RWPE2 (cell line): ENCODE measurements at regions not wholly inside any gene's neighbourhood (a gene's known extent, or its start where the extent isn't known, plus 50 kb on each side); places are given as distances from the start of the nearest gene placed in this dataset.

Experiments used
- ATAC-seq: fragments of 200-7000 bp; cut with Tn5 transposase; 3 replicates; pipeline ENCODE4 v1.9.1; 2021; ENCODE audit warnings: low read depth
- DNase-seq: peaks from one replicate; pipeline ENCODE4 v3.0.0-alpha.2; 2020; ENCODE audit warnings: low spot score
- H3K27ac ChIP-seq: fragments of 450-650 bp; 2 replicates; pipeline ENCODE4 v1.5.1; 2017; ENCODE audit warnings: mild to moderate bottlenecking; ENCODE audit not compliant: poor library complexity, severe bottlenecking
- H3K27me3 ChIP-seq: fragments of 250-450 bp; sonication (Bioruptor Pico); 2 replicates; pipeline ENCODE4 v1.5.1; 2021; ENCODE audit warnings: mild to moderate bottlenecking, moderate library complexity; ENCODE audit not compliant: insufficient read depth, poor library complexity, severe bottlenecking
- H3K36me3 ChIP-seq: fragments of 250-450 bp; sonication (Bioruptor Pico); 2 replicates; pipeline ENCODE4 v1.5.1; 2020; ENCODE audit warnings: low read depth, mild to moderate bottlenecking, moderate library complexity
- H3K4me1 ChIP-seq: fragments of 250-450 bp; sonication (Bioruptor Pico); 2 replicates; pipeline ENCODE4 v1.5.1; 2021; ENCODE audit warnings: mild to moderate bottlenecking, moderate library complexity; ENCODE audit not compliant: insufficient read depth, poor library complexity, severe bottlenecking
- H3K4me3 ChIP-seq: fragments of 250-450 bp; sonication (Bioruptor Pico); 2 replicates; pipeline ENCODE4 v1.5.1; 2021; ENCODE audit warnings: mild to moderate bottlenecking, moderate library complexity; ENCODE audit not compliant: severe bottlenecking
- H3K9me3 ChIP-seq: fragments of 250-450 bp; sonication (Bioruptor Pico); 2 replicates; pipeline ENCODE4 v1.5.1; 2021; ENCODE audit warnings: mild to moderate bottlenecking, moderate library complexity; ENCODE audit not compliant: severe bottlenecking
- CTCF ChIP-seq: fragments of 450-650 bp; IDR thresholded peaks from one replicate; pipeline ENCODE4 v1.5.1; 2017; ENCODE audit warnings: mild to moderate bottlenecking, moderate library complexity; ENCODE audit not compliant: poor library complexity, severe bottlenecking

DNA sequence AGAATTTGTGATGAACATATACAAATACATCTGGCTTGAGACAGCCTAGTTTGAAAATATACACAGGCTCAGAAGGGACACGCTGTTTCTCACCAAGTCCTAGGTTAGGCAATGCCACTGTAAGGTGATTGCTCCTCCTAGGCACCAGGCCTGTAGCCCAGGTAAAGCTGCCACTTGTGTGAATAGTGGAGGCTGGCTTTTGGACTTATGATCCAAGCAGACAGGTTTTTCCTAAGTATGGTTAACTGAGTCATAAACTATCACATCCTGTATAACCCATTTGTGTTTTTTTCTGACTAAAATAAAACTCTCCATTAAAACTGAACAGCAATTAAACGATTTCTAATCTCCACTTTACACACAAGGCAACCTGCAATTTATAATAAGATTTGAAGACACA lies 81.0 kb downstream of the SEMA4F start:
- no peak for TF ChIP-seq CTCF

DNA sequence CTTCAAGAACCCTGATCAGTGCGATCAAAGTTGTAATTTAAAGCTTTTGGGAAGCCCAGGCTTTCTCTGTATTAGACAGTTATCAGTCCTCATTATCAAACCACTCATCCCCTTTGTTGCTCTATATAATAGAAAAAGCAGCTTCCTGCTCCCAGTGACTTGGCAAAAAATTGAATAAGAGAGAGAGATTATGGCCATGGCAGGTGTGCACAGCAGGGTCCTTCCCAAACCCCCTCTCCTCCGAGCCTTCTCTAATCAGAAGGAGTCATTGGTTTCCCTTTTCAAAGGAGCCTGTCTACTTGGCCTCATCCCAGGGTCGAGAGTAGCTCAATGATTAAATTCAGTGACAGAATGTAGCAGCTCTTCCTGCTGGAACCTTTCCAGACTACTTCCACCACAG lies 81.5 kb downstream of the SEMA4F start:
- H3K27ac ChIP-seq: peak overlapping the region; percentile 66
- no peak for DNase-seq
- TF ChIP-seq CTCF: no peak
- H3K27me3 ChIP-seq: no peaks in the 10 kb centered on the region
- H3K4me3 ChIP-seq: no peak overlapping the region
- ATAC-seq: no peak
- no peaks in the 10 kb centered on the region for H3K9me3 ChIP-seq
- H3K4me1 ChIP-seq: peaks cover 29% of the 10 kb centered on the region
- H3K36me3 ChIP-seq: no peaks in the 10 kb centered on the region

More for the DNA sequence above, 81.0 kb downstream of the SEMA4F start:
- DNase-seq (no peak), ATAC-seq (peak; percentile 82)
- Histone ChIP-seq H3K4me1 (peaks cover 24% of the 10 kb centered on the region), H3K27me3 (no peaks in the 10 kb centered on the region), H3K36me3 (no peaks in the 10 kb centered on the region), H3K9me3 (no peaks in the 10 kb centered on the region), H3K4me3 (no peak overlapping the region), H3K27ac (peak overlapping the region; percentile 66)

DNA sequence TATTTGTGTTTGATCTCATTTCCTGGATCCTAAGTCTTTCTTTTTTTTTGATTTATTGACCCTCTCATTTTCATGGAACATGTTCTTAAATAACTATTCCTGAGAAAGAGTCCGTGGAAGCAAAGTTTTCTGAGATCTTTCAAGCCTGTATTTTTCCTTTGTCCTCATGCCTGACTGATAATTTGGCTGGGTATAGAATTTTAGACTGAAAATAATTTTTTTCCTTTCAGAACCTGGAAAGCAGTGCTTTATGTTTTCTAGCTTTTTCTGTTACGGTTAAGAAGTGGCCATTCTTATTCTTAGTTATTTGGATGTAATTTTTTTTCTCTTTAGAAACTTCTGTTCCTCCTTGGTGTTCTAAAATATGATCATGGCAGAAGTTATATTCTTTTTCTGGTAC lies 82.5 kb downstream of the SEMA4F start:
- Histone ChIP-seq H3K4me3 (no peak overlapping the region), H3K36me3 (no peaks in the 10 kb centered on the region), H3K27ac (no peak overlapping the region), H3K4me1 (peaks cover 37% of the 10 kb centered on the region), H3K27me3 (no peaks in the 10 kb centered on the region), H3K9me3 (no peaks in the 10 kb centered on the region)
- no peak for TF ChIP-seq CTCF
- ATAC-seq (no peak), DNase-seq (no peak)

- H3K27me3 ChIP-seq: no peaks in the 10 kb centered on the region
- H3K4me1 ChIP-seq: peaks cover 42% of the 10 kb centered on the region
- DNase-seq (no peak), ATAC-seq (no peak)
- H3K4me3 ChIP-seq: no peak overlapping the region
- TF ChIP-seq CTCF: no peak
- H3K36me3 ChIP-seq: no peaks in the 10 kb centered on the region
- peak overlapping the region; percentile 99 for H3K27ac ChIP-seq
- H3K9me3 ChIP-seq: no peaks in the 10 kb centered on the region
Observed at GRCh38 chr2:74738586-74738985, 84.5 kb downstream of the SEMA4F start.

DNA sequence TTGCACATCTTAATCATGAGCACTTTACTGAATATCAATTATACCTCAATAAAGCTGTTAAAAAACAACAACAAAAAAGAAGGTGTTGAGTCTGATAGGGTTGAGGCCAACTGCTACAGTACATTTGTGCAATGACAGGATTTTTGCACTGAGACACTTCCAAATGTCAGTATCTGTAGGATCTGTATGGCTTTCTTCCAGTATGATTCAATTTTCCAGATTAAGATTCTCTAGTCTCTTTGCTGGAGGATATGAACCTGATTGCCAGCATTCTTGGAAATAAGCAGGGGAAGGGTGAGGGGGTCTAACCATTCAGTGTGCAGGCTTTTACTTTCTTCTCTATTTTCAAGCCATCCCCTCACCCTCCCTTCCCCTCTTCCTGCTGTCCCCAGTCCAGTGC lies 85.1 kb downstream of the SEMA4F start:
- H3K4me1 ChIP-seq: peaks cover 42% of the 10 kb centered on the region
- no peaks in the 10 kb centered on the region for H3K27me3 ChIP-seq
- no peak overlapping the region for H3K4me3 ChIP-seq
- no peaks in the 10 kb centered on the region for H3K9me3 ChIP-seq
- no peak for TF ChIP-seq CTCF
- peak overlapping the region; percentile 99 for H3K27ac ChIP-seq
- DNase-seq (no peak), ATAC-seq (no peak)
- no peaks in the 10 kb centered on the region for H3K36me3 ChIP-seq
